Ascending aorta (tissue), 2 donors: ENCODE measurements at regions not wholly inside any gene's neighbourhood (a gene's known extent, or its start where the extent isn't known, plus 50 kb on each side); places are given as distances from the start of the nearest gene placed in this dataset.

Experiments used
- DNase-seq, 2 donors: peaks; one replicate each; pipeline ENCODE4 v3.0.0-alpha.2; 2019; ENCODE audit warnings: low spot score in 2 of 2
- H3K27ac ChIP-seq, 2 donors: fragments of 200-600 bp; sonication (generic); one replicate each; pipeline ENCODE4 v1.5.1; 2016 to 2017; ENCODE audit warnings: mild to moderate bottlenecking in 1 of 2
- H3K27me3 ChIP-seq: fragments of 200-600 bp; sonication (generic); one replicate; pipeline ENCODE4 v1.5.1; 2017
- H3K36me3 ChIP-seq, 2 donors: fragments of 200-600 bp; sonication (generic); one replicate each; pipeline ENCODE4 v1.5.1; 2016
- H3K4me1 ChIP-seq, 2 donors: fragments of 200-600 bp; sonication (generic); one replicate each; pipeline ENCODE4 v1.5.1; 2016 to 2017; ENCODE audit warnings: mild to moderate bottlenecking in 1 of 2
- H3K4me3 ChIP-seq, 2 donors: fragments of 200-600 bp; sonication (generic); one replicate each; pipeline ENCODE4 v1.5.1; 2016 to 2017; ENCODE audit warnings: mild to moderate bottlenecking in 1 of 2
- H3K9me3 ChIP-seq, 2 donors: fragments of 200-600 bp; sonication (generic); one replicate each; pipeline ENCODE4 v1.5.1; 2016
- intact Hi-C: fragments of 100-400 bp; cut with DNase I; formaldehyde crosslinking; loops from one replicate; pipeline ENCODE4 v1.15.1; 2023
- TF ChIP-seq, protein P1 (sequence below), 3 experiments: fragments of 200-600 bp in 2 of 3; fragments of 450-650 bp in 1 of 3; sonication (generic) in 2 of 3; IDR thresholded peaks; one replicate each; pipeline ENCODE4 v1.5.1; 2016 to 2019; ENCODE audit warnings: antibody characterized with exemption in 3 of 3, mild to moderate bottlenecking in 1 of 3, moderate library complexity in 1 of 3

DNA sequence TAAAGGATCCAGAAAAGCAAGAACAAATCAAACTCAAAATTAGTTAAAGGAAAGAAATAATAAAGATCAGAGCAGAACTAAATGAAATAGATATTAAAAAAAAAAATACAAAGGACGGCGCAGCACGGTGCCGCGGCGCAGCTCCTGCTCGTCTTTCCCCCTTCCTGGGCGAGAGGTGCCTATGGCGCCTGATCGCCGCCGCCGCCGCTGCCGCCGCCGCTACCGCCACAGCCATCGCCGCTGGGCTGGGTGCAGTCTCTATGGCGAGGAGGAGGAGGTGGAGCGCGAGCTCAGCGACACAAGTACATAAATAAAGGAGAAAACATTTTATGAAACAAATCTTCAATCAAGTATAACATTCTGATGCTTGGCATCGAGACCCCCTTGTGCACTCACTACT is 77.6 kb upstream of the VANGL1 start:
- no peaks in the 10 kb centered on the region for H3K27me3 ChIP-seq
- no peak for DNase-seq
- intact Hi-C loops: no loop called here
- H3K4me1 ChIP-seq: no peaks in the 10 kb centered on the region
- H3K9me3 ChIP-seq: peaks cover 0 to 14% of the 10 kb centered on the region in 2 donors
- no peak overlapping the region for H3K27ac ChIP-seq
- H3K4me3 ChIP-seq: no peak overlapping the region
- TF ChIP-seq, protein P1, sequence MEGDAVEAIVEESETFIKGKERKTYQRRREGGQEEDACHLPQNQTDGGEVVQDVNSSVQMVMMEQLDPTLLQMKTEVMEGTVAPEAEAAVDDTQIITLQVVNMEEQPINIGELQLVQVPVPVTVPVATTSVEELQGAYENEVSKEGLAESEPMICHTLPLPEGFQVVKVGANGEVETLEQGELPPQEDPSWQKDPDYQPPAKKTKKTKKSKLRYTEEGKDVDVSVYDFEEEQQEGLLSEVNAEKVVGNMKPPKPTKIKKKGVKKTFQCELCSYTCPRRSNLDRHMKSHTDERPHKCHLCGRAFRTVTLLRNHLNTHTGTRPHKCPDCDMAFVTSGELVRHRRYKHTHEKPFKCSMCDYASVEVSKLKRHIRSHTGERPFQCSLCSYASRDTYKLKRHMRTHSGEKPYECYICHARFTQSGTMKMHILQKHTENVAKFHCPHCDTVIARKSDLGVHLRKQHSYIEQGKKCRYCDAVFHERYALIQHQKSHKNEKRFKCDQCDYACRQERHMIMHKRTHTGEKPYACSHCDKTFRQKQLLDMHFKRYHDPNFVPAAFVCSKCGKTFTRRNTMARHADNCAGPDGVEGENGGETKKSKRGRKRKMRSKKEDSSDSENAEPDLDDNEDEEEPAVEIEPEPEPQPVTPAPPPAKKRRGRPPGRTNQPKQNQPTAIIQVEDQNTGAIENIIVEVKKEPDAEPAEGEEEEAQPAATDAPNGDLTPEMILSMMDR (IDR thresholded peaks at IDR 0.05): no peak
- no peaks in the 10 kb centered on the region for H3K36me3 ChIP-seq

DNA sequence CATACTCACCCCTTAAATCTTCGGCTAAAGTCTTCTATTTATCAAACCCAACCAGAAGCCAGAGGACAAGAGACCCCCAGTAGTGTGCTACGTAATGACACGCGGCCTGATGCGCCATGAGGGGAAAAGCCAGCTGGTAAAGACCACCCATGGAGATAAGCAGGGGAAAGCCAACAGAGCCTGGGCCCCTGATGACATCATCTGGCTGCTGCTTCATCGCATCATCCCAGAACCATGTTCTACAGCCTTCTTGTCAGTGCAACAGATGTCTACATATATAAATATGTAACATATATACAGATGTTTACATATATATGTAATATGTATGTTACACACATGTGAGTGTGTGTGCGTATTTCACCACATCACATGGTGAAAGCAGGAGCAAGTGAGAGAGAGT is 81.7 kb upstream of the VANGL1 start:
- Histone ChIP-seq H3K4me1 (no peaks in the 10 kb centered on the region), H3K9me3 (no peaks in the 10 kb centered on the region), H3K27me3 (no peaks in the 10 kb centered on the region), H3K4me3 (no peak overlapping the region), H3K27ac (no peak overlapping the region), H3K36me3 (no peaks in the 10 kb centered on the region)
- intact Hi-C loops: no loop called here
- DNase-seq: no peak
- TF ChIP-seq, protein P1 (IDR thresholded peaks at IDR 0.05): no peak

DNA sequence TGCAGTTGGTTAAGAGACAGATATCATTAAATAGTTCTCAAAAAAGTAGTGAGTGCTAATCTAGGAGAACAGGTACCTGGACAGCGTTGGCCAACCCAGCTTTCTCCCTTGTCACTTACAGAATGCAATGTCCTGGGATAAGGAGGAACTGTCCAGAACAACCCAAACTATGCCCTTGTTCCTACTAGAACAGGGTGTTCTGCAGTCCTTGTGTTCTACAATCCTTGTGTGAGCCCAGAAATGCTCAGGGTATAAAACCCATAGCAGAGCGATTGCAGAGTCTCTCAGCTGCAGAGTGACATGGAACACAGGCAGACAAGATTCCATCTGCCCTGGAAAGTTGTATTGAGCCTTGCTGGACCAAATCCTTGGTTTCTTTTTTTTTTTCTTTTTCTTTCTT is 83.5 kb upstream of the VANGL1 start:
- H3K36me3 ChIP-seq: no peaks in the 10 kb centered on the region
- TF ChIP-seq, protein P1 (IDR thresholded peaks at IDR 0.05): no peak
- H3K27ac ChIP-seq: no peak overlapping the region
- DNase-seq: no peak
- H3K4me1 ChIP-seq: no peaks in the 10 kb centered on the region
- intact Hi-C loops: no loop called here
- no peaks in the 10 kb centered on the region for H3K27me3 ChIP-seq
- H3K4me3 ChIP-seq: no peak overlapping the region
- H3K9me3 ChIP-seq: no peaks in the 10 kb centered on the region

DNA sequence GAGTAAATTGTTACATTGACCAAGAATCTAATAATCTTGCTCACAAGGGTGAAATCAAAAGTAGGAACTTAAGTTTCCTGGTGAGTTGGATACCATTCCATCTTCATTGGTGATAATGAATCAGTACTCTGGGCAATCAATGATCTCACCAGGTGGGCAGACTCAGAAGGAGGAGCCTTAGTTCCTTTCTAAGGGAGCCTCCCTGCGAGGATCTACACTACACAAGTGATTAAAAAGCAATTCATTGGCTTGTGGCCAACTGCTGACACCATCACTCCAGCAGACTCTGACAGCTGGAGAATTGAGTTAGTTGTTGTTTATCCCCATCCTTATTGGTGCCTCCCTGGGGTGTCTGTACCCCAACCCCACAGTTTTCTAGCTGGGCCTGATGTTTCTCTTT is 84.1 kb upstream of the VANGL1 start:
- no peak for DNase-seq
- Histone ChIP-seq H3K4me3 (no peak overlapping the region), H3K27ac (no peak overlapping the region), H3K27me3 (no peaks in the 10 kb centered on the region), H3K4me1 (no peaks in the 10 kb centered on the region), H3K36me3 (no peaks in the 10 kb centered on the region), H3K9me3 (no peaks in the 10 kb centered on the region)
- intact Hi-C loops: no loop called here
- TF ChIP-seq, protein P1 (IDR thresholded peaks at IDR 0.05): no peak

DNA sequence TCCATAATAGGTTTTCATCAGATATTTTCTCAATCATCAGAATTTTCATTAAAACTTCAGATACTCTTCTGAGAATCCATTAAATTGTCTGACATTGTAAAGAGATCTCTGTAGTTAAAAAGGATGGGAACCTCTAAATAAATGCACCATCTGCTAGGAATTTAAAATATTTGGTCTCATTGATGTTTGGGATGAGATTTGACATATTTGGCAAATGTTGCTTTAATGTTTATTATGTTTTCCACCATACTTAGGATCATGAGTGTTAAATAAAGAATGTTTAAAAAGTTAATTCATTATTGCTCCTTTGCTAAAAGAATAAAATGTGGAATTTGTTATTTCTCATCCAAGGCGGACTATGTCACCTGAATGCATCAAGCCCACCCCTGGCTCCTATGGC is 85.5 kb upstream of the VANGL1 start:
- Histone ChIP-seq H3K9me3 (no peaks in the 10 kb centered on the region), H3K4me1 (no peaks in the 10 kb centered on the region), H3K4me3 (no peak overlapping the region), H3K27me3 (no peaks in the 10 kb centered on the region), H3K36me3 (no peaks in the 10 kb centered on the region), H3K27ac (no peak overlapping the region)
- no peak for DNase-seq
- TF ChIP-seq, protein P1 (IDR thresholded peaks at IDR 0.05): no peak
- intact Hi-C loops: no loop called here

DNA sequence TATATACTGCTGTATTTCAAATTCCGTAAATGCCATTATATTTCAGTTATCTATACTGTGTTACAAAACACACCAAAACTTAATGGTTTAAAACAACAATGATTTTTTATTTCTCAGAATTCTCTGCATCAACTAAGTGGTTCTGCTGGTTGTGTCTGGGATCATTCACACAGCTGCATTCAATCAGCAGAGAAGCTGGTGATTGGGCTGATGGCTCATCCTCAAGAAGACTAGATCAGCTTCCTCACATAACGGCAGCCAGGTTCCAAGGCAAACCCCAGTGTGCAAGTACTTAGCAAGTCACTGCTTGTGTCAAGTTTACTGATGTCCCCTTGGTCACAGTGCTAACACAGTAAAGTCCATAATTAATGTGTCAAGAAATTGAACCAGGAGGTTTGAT is 86.3 kb upstream of the VANGL1 start:
- Histone ChIP-seq H3K4me1 (no peaks in the 10 kb centered on the region), H3K36me3 (no peaks in the 10 kb centered on the region), H3K9me3 (no peaks in the 10 kb centered on the region), H3K4me3 (no peak overlapping the region), H3K27me3 (no peaks in the 10 kb centered on the region), H3K27ac (no peak overlapping the region)
- TF ChIP-seq, protein P1 (IDR thresholded peaks at IDR 0.05): no peak
- no peak for DNase-seq
- intact Hi-C loops: no loop called here
